NOMO-1 treated with DMSO at 0.1 percent for 48 hours (cell line): ENCODE measurements at regions not wholly inside any gene's neighbourhood (a gene's known extent, or its start where the extent isn't known, plus 50 kb on each side); places are given as distances from the start of the nearest gene placed in this dataset.

Experiments
- DNase-seq: peaks from one replicate; lab custom pipeline; 2025; ENCODE audit not compliant: unreplicated experiment; lab: John Stamatoyannopoulos, UW

DNA sequence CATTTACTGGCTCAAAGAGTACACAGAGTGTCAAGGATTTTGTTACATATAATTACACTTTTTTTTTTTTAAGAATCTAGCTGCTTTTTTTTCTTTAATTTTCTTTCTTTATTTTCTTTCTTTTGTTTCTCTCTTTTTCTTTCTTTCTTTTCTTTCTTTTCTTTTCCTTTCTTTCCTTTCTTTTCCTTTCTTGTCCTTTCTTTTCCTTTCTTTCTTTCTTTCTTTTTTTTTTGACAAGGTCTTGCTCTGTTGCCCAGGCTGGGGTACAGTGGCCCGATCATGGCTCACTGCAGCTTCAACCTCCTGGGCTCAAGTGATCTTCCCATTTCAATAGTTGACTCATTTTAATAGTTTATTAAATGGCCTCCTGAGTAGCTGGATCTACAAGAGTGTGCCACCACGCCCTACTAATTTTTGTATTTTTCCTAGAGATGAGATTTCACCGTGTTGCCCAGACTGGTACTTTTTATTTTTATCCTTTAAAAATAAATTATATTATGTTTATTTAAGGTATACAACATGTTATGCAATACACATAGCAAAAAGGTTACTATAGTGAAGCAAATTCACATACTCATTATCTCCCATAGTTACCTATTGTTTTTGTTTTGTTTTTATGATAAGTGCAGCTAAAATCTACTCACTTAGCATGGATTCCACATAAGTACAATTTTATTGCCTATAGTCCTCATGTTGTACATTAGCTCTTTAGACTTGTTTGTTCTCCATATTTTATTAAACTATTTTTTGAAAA, 381.5 kb upstream of the KLF4 start:
- DNase-seq = no peak

DNA sequence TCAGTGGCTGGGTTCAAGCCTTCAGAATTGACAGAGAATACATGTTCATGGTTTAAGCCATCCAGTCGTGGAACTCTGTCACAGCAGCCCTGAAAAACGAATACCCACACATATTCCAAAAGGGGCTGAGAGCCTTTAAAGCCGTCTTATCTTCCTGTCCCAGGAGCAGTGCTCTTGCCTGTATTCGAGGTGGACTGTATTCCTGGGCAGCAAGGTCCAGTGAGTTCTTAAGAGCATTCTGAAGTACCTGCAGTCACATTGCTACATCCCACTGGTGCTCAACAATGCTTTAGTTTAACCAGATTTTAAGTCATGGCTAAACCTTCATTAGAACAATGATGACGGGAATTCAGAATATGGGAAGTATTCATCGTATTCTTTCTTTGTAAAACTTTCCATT, 380.7 kb upstream of the KLF4 start:
- DNase-seq = no peak

DNA sequence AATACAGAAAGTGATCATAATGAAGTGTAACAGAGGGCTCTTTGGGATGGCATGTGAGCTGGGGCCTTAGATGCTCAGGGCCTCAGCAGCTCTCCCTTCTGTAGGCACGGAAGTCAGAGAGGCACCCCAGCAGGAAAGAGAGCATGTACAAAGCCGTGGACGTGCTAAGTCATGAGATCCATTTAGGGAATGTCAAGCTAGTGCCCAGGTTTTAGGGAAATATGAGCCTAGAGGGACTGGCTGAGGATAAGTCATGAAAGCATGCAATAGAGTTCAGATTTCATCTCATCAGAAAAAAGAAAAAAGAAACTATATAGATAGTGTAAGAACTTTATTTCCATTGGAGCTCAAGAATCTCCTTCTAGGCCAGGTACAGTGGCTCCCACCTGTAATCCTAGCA, 379.5 kb upstream of the KLF4 start:
- DNase-seq = no peak

DNA sequence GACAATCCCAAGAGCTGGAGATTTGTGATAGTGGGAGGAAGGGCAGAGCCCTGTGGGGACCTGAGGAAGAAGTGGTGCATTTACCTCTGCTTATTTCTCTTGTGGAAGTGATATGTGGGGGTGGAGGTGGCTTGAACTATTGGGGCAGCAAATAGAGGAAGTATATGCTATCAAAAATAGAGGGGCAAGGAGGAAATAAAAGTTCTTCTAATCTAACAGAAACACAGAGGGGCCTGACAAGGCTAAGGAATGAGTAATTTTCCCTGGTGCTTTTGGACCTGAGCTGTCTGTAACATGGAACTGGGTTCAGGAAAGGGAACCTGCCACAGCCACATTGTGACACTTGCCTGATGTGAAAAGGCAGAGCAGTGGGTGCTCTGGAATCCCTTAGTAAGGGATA, 378.6 kb upstream of the KLF4 start:
- peak; percentile 38 for DNase-seq

DNA sequence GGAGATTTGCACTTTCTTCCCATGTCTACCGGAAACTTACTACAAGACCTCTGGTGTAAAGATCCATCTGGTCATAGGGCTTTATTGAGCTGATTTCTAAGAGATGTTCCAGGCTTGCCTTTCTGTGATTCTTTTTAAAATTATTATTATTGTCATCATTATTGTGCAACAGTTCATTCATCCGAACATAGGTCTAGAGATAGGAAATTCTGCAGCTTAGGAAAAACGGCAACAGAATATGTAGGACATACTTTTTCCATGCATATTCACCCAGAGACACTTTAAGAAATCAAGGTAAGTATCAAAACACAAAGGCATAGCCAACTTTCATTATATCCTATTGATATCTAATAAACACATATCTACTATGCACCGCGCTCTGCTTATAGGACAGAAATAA, 378.2 kb upstream of the KLF4 start:
- DNase-seq = no peak

DNA sequence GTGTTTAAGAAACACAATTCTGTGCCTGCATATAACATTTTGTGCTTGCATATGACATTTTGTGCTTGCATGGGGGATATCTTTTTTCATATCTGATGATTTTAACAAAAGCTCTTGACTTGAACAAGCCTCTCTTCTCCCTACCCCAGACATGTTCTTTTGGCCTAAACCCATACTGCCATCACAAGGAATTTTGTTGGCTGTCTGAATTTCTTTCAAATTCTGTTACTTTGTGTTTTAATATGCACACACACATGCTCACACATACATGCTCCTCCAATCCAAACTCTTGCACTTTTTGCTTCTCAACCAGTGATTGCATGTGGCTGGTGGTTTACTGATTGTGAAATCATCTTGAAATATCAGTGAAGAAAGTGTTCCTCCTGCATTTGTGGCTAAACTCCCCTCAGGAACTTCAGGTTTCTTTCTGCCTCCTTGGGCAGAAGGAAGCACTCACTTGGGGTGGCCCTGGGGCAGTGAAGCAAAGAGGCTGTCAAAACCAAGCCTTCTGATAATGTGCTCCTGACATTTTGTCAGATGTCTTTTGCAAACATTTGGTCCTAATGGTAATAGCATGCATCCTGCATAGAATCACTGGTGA, 377.2 kb upstream of the KLF4 start:
- DNase-seq = peak; percentile 88

DNA sequence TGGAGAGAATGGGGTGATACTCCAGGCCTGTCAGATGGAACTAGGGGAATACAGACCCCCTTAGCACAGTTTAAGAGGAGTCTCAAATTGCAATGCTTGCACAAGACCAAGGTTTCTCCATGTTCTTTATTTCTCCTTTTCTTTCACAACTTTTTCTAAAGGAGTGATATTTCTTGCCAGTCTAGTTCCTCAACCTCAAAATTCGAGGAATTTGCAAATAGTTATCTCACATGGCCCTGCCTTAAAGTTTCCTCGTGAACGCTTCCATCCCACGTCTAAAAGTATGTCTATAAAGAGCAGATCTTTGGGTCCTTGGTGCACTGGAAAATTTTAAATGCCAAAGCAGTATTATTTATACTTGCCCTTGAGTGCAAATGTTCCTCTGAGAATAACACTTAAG, 373.8 kb upstream of the KLF4 start:
- DNase-seq = peak; percentile 20

DNA sequence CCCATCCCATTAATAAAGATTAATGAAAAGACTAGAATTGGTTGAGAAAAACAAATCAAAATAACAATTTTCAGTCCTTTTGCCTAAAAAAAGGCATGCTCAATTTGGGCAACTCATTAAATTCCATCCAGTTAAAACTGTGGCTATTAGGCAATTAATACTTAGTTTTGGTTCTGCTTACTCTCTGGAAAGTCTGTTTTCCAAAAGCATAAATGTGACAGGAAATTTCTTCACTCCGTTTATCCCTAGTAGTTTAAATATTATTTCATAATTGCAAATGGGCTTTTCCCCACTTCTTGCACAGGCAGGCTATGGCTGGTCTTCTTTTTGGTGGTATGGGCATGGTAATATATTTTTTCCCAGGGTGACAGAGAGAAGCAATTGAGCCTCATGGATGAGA, 373.3 kb upstream of the KLF4 start:
- DNase-seq = no peak

DNA sequence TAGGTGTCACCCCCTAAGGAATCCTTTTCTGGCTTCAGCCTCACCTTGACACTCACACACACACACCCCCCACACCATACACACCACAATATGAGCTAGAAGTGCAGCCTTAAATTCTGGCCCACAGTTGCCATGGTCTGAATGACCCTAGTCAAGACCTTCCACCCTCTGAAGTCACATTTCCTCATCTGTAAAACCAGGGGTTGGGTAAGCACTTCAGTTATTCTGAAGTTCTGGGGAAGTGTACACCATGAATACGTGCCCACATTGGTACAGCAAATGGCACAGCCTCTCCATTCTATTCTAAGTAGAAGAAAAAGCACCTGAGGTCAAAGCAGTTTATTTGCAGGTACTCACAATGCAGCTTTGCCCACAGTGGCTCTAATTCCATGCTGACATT, 372.8 kb upstream of the KLF4 start:
- DNase-seq = peak; percentile 63

DNA sequence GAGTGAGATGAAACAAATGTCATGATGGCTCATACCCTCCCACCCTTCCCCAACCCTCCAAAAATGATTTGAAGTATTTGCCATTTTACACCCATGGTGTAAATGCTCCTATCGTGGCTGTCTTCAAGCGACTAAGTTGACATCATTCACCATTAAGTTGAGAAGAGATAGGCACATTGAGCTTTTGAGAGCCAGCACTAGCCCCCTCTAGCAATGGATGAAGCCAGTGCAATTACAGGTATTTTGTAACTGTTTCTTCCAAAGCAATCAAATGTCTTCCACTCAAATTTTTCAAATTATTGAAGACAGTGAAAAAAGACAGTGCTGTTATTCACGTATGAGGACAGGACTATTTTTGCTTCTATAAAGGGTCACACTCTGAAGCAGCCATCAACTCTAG, 371.5 kb upstream of the KLF4 start:
- no peak for DNase-seq

DNA sequence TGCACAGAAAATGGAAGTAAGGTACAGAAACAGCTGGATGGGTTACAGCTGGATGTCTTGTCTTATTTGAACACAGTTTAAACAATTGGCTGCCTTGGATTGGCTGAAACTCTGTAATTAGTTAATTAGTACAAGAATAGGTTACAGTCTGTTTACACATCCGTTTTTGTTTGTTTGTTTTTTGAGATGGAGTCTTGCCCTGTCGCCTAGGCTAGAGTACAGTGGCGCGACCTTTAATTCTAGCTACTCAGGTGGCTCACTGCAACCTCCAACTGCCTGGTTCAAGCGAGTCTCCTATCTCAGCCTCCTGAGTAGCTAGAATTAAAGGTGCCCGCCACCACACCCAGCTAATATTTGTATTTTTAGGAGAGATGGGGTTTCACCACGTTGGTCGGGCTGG, 368.7 kb upstream of the KLF4 start:
- no peak for DNase-seq

DNA sequence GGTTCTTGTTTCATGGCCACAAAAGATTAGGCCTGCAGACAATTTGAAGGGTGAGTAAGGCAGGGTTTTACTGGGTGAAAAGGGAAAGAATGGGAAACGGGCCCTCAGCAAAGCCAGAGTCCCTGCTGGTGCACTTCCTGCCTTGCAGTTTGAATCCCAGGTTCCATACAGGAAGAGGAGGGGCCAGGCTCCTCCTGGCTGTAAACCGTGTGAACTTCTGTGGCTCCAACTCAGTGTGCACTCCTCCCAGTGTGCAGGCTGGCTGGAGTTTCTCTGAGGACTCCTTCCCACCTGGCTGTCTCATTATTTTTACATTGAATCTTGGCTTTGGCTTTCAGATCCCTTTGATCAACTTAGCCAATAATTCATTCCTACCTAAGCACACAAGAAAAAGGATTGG, 367.1 kb upstream of the KLF4 start:
- no peak for DNase-seq

DNA sequence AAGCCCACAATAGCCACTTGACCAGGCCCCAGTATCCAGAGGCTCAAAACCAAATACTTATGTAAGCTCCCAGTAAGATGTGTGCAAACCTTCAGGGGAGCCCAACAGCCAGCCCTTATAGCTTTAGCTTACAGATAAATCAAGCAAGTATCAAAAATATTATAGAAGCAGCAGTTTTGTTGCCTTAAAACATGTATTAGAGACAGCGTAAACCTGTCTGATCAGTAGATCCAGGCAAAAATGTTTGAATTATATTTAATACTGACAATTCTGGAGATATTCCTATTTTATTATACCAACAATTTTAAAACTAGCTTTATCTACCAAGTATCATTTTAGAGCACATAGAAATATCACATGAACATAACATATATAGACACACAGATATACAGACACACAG, 365.6 kb upstream of the KLF4 start:
- DNase-seq = no peak

DNA sequence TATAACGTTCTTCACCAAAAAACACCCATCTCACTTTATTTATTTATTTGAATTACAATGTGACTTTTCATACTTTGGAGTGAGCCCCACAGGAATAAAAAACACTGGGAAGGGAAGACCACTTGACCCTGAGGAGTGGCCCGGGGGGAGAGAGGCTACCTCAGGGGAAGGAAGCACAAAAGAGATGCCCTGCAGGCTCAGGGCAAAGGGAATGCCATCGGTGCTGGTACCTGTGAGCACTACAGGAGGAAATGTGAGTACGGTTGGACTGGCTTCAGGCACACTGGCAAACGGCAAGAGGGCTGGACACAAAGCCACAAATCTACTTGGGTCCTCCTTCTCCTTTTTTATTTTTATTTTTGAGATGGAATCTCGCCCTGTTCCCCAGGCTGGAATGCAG, 363.9 kb upstream of the KLF4 start:
- no peak for DNase-seq

DNA sequence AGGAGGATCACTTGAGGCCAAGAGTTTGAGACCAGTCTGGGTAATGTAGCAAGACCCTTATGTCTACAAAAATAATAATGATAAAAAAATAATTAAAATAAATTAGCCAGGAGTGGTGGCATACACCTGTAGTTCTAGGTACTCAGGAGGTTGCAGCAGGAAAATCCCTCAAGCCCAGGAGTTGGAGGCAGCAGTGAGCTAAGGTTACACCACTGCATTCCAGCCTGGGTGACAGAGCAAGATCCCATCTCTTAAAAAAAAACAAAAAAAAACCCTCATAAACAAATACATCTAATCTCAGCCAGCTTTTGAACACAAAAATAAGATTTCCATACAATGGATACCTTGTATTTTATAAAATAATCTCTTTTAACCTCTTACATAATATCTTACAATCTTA, 363.3 kb upstream of the KLF4 start:
- no peak for DNase-seq

DNA sequence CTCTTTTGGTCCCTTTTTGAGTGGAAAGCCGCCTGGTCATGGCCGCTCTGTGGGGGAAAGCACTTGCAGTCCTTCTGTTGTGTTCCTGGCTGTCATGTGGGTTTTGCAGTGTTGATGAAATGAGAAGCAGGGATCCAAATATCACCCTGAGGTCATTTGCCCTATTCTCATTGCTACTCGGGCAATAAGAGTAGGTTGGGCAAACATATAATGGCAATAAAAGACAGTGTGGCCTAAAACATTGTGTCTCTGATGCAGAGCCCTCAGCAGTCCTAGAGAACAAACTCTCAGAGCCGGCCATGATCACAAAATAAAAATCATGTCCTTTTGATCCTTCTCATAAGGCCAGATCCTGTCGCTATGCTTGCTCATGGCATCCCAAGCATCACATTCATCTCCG, 361.1 kb upstream of the KLF4 start:
- no peak for DNase-seq

DNA sequence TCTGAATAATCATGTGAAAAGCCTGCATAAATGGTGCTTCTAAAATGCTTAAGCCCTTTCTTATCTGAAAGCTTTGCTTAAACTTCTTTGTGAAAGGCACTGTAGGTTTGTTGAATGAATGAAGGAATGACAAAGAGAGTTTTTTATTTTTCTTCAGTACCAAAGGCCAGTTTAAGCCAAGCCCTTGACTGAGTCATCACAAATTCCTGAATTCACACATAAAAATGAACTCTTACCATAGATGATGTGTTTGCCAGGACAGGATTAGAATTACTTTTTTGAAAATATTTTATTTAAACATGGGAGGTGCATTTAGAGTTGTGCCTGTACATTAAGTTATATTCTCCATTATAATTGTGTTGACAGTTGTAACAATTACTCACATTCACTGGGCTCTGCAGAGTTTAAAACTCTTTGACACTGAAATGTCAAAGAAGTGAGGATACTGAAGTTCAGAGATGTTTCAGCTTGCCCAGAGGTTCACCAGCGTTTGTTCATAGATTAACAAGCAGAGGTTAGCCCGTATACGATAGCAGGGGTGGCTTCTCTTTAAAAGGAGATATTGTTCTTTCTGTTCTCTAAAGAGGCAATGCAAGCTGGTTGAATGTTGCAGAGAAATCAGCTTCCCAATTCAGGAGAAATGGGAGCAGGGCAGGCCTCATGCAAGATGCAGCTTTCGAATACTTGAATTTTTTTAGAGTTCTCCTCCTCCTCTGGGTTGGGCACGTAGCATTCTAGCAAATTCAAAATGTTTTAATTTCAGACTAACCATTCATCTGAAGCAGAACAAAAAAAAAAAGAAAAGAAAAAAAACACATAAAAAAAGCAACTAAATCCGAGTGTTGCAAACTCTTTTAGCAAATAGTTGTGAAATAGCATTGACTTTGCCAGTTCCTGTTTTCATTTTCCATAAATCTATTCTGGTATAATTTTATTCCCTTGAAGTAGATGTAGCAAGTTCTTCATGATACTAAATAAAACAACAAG, 358.7 kb upstream of the KLF4 start:
- DNase-seq = peak; percentile 90

DNA sequence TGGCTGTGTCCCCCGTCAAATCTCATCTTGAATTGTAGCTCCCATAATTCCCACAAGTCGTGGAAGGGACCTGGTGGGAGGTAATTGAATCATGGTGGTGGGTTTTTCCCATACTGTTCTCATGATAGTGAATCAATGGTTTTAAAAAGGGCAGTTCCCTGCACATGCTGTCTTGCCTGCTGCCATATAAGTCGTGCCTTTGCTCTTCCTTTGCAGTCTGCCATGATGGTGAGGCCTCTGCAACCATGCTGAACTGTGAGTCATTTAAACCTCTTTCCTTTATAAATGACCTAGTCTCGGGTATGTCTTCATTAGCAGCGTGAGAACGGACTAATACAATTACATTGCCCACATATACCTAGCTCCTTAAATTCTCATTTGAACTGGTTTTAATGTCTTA, 353.0 kb upstream of the KLF4 start:
- DNase-seq = no peak

DNA sequence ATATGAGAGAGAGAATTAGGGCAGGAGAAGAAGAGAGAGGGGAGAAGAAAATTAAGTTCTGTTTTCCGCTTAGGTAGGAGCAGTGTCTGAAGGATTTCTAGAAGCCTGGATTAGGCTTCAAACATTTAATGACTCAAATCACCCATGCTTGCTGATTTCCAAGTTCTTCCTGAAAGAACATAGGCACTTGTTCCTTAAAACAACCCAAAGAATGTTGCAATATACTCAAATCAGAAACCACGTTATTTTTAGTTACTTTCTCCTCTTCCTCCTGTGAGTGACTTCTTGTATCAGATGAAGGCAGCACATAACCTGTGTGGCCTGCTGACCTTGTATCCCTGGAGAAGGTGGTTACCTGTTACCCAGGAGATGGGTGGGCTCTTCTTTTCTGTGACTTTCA, 351.5 kb upstream of the KLF4 start:
- peak; percentile 77 for DNase-seq

DNA sequence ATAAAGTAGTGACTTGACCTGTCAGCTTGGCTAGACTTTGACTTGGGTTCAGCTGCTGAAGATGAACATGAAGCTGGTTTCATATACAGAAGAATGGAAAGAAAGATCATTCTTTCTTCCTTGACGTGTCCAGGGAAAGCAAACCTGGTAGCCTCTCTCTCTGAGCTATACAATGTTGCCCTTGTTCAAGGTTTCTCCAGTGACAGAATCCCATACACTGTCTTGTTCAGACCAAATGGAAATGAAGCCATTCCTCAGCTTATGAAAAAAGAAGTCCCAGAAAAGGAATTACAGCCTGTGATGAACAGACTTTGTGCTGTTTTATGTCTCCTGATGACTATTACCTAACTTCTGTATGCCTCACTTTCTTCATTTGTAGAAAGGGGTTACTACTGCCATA, 349.8 kb upstream of the KLF4 start:
- no peak for DNase-seq

DNA sequence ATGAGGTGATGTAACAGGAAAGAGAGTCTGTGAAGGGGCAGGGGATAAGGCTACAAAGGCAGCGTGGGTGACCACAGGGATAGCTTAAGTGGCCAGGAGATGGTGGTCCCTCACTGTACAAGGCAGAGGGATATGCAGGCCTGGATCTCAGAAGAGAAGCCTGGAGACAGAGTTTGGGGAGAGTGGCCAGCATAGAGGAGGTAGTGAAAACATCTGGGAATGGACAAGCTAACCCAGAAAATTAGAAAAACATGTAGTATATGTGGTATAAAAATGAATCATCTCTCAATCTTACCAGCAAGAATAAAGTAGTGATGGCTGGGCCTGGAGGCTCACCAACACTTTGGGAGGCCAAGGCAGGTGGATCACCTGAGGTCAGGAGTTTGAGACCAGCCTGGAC, 349.2 kb upstream of the KLF4 start:
- DNase-seq = no peak

DNA sequence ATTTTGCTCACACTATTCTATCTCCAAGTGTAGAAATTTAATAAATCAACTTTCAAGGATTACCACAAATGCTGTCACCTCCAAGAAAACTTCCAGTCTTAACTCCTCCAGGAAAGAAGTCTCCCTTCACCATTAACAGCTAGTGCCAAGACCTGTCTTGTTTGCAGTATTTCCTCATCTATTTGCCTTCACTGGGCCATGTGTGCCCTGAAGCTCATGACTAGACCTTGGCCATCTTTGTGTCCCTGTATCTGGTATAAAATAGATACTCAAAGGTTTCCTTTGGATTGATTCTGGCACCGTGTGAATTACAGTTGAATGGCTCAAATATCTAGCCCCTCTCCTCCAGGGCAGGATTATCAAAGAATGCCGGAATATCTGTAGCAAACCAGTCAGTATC, 346.7 kb upstream of the KLF4 start:
- DNase-seq = no peak
